Type B pancreatic cell (in vitro differentiated cells): ENCODE measurements at regions not wholly inside any gene's neighbourhood (a gene's known extent, or its start where the extent isn't known, plus 50 kb on each side); places are given as distances from the start of the nearest gene placed in this dataset.

Experiments
- DNase-seq: peaks from one replicate; pipeline ENCODE4 v3.0.0; 2021; ENCODE audit warnings: mixed read lengths; ENCODE audit not compliant: unreplicated experiment; ENCODE audit errors: extremely low spot score
- H3K27ac Mint-ChIP-seq: 2 replicates; pipeline ENCODE4 v1.8.0; 2021; ENCODE audit warnings: mild to moderate bottlenecking, mixed read lengths
- H3K27me3 Mint-ChIP-seq: 2 replicates; pipeline ENCODE4 v1.8.0; 2021; ENCODE audit warnings: mixed read lengths
- H3K36me3 Mint-ChIP-seq: 2 replicates; pipeline ENCODE4 v1.8.0; 2021; ENCODE audit warnings: mixed read lengths
- H3K4me1 Mint-ChIP-seq: one replicate; pipeline ENCODE4 v1.8.0; 2021; ENCODE audit warnings: mixed read lengths; ENCODE audit not compliant: unreplicated experiment
- H3K4me3 Mint-ChIP-seq: 2 replicates; pipeline ENCODE4 v1.8.0; 2021; ENCODE audit warnings: mild to moderate bottlenecking, mixed read lengths
- H3K9me3 Mint-ChIP-seq: 2 replicates; pipeline ENCODE4 v1.8.0; 2021; ENCODE audit warnings: mixed read lengths
- CTCF ChIP-seq: fragments of 200-600 bp; sonication (generic); conservative IDR thresholded peaks from 2 replicates; pipeline ENCODE4 v1.5.0; 2021; ENCODE audit warnings: antibody characterized with exemption, mild to moderate bottlenecking

- no peak for TF ChIP-seq CTCF
- Mint-ChIP-seq H3K4me3 (no peak overlapping the region), H3K36me3 (no peaks in the 10 kb centered on the region), H3K4me1 (peaks cover 4% of the 10 kb centered on the region), H3K27ac (no peak overlapping the region), H3K9me3 (no peaks in the 10 kb centered on the region), H3K27me3 (no peaks in the 10 kb centered on the region)
- DNase-seq = no peak
These were observed 135.5 kb upstream of the PRLR start for GRCh38 chr5:35365758-35366157.

GRCh38 chr5:35364350-35364749 lies 134.1 kb upstream of the PRLR start:
- Mint-ChIP-seq H3K4me3 (no peak overlapping the region), H3K27me3 (no peaks in the 10 kb centered on the region), H3K27ac (no peak overlapping the region), H3K4me1 (no peaks in the 10 kb centered on the region), H3K36me3 (no peaks in the 10 kb centered on the region), H3K9me3 (no peaks in the 10 kb centered on the region)
- DNase-seq = no peak
- TF ChIP-seq CTCF = no peak

- no peaks in the 10 kb centered on the region for H3K4me1 Mint-ChIP-seq
- TF ChIP-seq CTCF = no peak
- no peaks in the 10 kb centered on the region for H3K27me3 Mint-ChIP-seq
- H3K27ac Mint-ChIP-seq = no peak overlapping the region
- no peaks in the 10 kb centered on the region for H3K9me3 Mint-ChIP-seq
- no peak overlapping the region for H3K4me3 Mint-ChIP-seq
- no peak for DNase-seq
- H3K36me3 Mint-ChIP-seq = no peaks in the 10 kb centered on the region
These were observed 133.2 kb upstream of the PRLR start for GRCh38 chr5:35363387-35363965.

- no peaks in the 10 kb centered on the region for H3K36me3 Mint-ChIP-seq
- no peaks in the 10 kb centered on the region for H3K9me3 Mint-ChIP-seq
- H3K27ac Mint-ChIP-seq = no peak overlapping the region
- no peak for TF ChIP-seq CTCF
- DNase-seq = no peak
- H3K4me1 Mint-ChIP-seq = no peaks in the 10 kb centered on the region
- H3K4me3 Mint-ChIP-seq = no peak overlapping the region
- no peaks in the 10 kb centered on the region for H3K27me3 Mint-ChIP-seq
These were observed 132.5 kb upstream of the PRLR start for GRCh38 chr5:35362772-35363171.

GRCh38 chr5:35360671-35361070 lies 130.4 kb upstream of the PRLR start:
- no peak for TF ChIP-seq CTCF
- no peaks in the 10 kb centered on the region for H3K27me3 Mint-ChIP-seq
- H3K9me3 Mint-ChIP-seq = no peaks in the 10 kb centered on the region
- no peak for DNase-seq
- no peak overlapping the region for H3K27ac Mint-ChIP-seq
- H3K36me3 Mint-ChIP-seq = no peaks in the 10 kb centered on the region
- no peak overlapping the region for H3K4me3 Mint-ChIP-seq
- no peaks in the 10 kb centered on the region for H3K4me1 Mint-ChIP-seq

GRCh38 chr5:35359859-35360258 lies 129.6 kb upstream of the PRLR start:
- TF ChIP-seq CTCF = no peak
- no peak overlapping the region for H3K27ac Mint-ChIP-seq
- no peak for DNase-seq
- no peaks in the 10 kb centered on the region for H3K9me3 Mint-ChIP-seq
- no peaks in the 10 kb centered on the region for H3K36me3 Mint-ChIP-seq
- no peaks in the 10 kb centered on the region for H3K27me3 Mint-ChIP-seq
- H3K4me1 Mint-ChIP-seq = no peaks in the 10 kb centered on the region
- H3K4me3 Mint-ChIP-seq = no peak overlapping the region
